HG03439 (cell line): ENCODE measurements at regions not wholly inside any gene's neighbourhood (a gene's known extent, or its start where the extent isn't known, plus 50 kb on each side); places are given as distances from the start of the nearest gene placed in this dataset.
"Not testable (repeated sequence)": the region's sequence is repeated elsewhere in the genome, so short reads cannot be mapped to it uniquely, and the experiment has no call there.

Experiments
- ATAC-seq: cut with Tn5 transposase; IDR thresholded peaks from one replicate; pipeline ENCODE4 v1.9.1; 2021; ENCODE audit warnings: mild to moderate bottlenecking, moderate library complexity; ENCODE audit not compliant: unreplicated experiment

DNA sequence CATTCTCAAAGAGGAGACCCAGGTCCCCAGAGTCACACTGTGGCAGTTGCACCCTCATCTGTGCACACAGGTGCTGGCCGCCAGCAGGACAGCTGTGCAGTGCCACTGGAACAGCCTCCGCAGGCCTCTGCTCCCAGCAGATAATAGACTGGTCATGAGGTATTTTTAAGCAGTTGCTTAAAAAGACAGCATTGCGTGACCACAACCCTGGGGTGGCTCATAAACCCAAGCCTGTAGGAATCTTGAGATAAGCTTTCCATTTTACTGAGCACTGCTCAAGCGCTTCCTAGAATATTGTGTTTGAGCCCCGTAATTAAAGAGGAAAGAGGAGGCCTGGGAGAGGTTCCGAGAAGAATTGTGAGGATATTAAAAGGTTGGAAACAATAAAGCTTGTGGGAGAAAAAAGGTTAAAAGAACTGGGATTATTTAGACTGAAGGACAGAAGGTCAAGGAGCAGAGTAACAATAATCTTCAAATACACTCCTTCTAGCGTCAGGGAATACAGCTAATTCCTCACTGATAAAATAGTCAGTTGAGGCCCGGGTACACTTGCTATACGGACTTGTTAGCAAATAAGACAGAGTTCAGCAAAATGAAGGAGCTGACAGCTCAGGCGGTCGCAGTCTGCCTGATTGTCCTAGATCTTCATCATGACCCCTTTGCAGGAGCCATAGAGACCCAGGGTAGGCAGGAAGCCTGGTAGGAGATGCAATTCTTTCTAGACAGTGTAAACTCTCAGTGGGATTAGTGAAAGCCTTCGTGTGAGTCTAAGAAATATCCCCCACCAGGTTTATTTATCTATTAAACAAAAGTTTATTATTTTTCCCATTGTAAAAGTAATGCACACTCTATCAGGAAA lies 86.2 kb upstream of the KIT start:
- ATAC-seq: no peak

DNA sequence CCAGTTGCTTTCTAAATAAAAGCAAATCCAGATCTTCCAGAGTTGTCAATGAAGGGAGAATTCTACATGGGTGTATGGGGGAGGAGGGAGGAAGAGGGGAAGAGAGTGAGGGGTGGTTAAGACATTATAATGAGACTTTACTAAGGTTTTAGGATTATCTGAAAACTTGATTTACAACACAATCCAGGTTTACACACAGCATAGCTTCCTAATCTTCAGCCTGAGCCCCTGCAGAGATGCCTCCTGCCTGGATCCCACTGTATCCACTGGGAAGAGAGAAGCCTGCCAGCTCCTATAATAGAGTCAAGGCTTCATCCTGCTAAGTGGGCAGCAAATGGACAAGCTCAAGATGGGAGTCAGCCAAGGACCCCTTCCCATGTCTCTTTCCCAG lies 85.6 kb upstream of the KIT start:
- no peak for ATAC-seq

DNA sequence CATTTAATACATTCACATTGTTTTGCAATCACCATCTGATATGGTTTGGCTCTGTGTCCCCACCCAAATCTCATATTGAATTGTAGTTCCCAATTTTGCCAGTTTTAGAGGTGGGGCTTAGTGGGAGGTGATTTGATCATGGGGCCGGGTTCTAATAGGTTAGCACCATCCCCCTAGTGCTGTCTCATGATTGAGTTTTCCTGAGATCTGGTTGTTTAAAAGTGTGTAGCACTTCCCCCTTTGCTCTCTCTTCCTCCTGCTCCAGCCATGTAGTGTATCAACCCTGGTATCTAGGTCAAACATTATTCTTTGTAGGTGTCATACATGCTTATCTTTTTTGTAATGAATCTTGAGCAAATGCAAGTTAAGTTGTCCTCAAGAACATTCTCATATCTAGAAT lies 83.3 kb upstream of the KIT start:
- no peak for ATAC-seq

DNA sequence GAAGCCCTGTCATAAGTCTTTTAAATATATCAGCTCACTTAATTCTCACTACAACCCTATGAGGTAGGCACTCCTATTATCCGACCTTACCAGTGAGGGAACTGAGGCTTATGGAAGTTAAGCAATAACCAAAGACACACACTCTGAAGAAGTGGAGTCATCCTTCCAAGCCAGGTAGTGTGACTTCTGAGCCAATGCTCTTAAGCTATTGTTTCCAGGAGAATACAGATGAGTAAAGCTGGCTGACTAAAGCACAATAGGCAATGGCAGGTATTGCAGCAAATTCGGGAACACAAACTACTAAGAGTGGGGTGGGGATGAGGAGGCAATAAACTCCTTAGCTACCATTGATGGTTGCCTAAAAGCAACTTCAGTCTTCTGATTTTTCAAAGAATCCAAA lies 81.8 kb upstream of the KIT start:
- no peak for ATAC-seq

DNA sequence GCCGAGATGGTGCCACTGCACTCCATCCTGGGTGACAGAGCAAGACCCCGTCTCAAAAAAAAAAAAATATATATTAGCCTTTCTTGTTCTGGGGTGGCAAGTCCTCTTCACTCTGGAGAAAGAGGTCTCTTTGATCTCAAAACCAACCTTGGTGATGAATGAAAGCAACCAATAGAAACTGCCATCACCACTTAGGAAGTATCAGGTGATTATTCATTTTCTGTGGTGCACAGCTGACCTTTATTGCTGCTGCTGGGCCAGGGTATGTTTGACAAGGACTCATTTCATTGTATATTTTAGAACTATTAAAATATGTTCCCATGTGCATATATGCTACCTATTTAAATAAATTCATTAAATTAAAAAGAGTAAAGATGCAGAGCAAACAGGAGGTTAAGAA lies 76.0 kb upstream of the KIT start:
- ATAC-seq: no peak

DNA sequence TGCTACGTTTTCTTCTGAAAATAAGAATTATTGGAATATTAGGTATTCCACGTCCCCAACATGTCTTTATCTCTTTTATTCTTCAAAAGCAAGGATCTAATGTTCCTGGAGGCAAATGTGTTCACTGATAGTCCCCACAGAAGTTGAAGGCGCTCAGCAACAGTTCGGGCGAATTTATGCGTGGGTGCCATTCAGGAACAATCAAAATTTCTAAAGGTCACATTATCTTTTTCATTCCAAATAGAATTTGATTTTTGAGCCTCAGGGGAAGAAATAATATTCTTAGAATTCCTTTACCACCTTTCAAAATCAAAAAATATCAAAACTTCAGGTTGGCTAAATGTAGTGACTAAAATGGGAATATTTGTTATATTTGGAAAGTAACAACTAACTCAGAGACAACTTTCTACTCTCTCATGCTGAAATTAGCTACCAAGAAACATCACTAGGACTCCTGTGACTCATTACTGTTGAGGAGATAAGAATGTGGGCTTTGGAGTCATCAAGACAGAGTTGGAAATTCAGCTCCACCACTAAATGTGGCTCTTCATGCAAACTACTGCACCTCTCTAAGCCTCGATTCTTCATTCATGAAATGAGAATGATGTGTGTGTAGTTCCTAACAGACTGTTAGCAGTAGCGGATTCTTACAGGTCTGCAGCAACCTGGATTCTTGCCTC lies 72.3 kb upstream of the KIT start:
- no peak for ATAC-seq

DNA sequence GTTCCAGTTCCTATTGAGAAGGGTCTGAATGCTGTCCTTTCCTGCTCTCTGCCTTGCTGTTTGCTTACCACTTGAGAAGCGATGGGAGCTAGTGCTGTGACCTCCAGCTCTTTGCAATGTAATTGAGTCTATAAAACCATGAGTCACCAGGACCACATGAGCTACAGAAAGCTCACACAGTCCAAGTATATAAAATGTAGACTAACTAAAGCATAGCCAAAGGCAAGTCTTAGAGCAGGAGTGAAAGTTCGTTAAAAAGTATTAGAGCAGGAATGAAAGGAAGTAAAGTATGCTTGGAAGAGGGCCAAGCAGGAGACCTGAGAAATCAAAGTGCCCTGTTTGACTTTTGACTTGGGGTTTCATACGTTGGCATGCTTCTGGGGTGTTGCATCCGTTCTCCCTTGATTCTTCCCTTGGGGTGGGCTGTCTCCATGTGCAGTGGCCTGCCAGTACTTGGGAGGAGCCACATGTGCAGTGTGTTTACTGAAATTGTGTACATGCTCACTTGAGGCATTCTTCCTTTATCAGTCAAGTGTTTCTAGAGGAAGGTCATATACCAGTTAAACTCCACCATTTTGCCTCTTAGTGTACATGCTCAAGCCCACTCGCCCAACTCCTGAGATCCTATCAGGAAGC lies 71.3 kb upstream of the KIT start:
- no peak for ATAC-seq

DNA sequence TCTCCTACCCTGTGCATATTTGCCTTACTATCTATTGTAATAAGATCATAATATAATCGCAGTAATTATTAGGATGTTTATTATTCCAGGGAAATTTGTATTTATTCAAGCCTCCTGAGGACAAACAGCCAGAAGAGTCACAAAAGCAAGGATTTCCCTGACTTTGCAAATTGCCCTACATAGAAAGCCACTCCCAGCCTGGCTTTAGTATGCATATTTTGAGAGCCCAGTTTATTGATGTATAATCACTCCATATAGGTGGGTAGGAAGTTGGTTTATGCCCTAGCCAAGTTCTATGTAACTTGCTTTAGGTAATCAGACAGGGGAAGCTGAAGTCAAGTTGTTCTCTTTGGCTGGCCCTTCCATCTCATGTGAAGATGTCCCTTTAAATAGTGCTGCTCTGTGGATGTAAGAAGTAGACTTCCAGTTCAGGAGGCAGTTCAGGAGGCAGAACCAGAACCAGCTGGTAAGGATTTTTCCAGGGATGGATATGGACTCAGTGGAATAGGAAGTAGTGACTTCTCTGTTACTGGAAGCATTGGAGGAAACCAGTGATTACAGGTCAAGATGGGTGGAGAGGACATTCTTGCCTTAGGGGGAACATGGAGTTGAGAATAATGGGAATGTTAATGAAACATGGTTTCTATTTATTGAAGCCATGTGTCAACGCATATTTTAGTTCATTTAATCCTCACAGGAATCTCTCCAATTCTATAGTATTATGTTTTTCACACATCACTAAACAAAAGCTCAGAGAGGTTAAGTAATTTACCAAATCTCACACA lies 70.5 kb upstream of the KIT start:
- no peak for ATAC-seq

DNA sequence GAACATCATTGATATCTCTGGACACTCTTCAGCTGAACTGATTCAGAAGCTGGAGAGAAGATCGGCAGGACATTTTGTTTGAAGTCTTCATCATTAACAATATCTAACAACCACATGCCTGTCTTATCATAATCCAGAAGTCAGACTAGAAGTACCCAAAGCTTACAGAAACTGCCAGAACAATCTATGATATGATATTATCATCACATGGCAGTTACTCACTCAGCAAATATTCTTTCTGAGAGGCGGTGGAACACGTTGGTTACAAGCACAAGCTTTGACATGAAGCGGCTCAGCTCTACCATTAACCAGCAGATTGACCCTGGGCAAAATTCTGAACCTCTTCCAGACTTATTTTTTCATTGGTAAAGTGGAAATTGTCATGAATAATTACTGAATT lies 69.4 kb upstream of the KIT start:
- no peak for ATAC-seq

DNA sequence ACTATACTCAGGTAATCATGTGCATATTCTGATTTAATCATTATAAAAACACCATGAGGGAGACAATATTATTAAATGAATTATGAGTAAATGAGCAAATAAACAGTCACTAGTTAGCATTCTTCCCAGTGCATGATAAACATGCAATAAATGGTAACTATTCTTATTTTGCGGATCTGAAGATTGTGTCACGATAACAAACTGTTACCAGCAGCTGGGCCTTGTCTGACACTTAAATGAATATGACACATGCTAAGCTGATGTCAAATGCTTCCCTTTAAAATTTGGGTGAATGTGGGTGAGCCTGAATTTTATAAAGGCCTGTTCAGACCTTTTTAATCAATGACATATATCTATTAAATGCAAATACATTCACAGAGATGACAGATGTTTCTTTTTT lies 68.2 kb upstream of the KIT start:
- ATAC-seq: no peak

DNA sequence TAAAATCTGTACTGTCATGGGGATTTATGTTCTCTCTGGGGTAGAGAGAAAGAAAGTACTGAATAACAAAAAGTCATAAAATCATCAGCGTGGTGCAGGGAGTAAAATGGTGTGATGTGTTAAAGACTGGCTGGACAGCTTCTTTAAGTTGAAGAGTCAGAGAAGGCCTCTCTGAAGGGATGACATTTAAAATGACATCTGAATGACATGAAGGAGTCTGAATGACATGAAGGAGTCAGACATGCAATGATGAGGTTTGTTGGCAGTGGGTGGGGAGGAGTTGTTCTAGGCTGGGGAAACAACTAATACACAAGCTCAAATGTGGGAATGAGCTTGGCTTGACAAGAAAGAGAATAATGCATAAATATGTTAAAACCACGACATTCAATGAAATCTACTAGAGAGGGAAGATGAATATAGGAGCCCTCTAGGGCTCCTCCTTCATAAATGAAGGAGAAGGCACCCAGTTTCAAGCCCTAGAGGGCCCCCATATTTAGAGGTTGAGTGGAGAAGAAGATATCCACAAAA lies 63.9 kb upstream of the KIT start:
- ATAC-seq: no peak

DNA sequence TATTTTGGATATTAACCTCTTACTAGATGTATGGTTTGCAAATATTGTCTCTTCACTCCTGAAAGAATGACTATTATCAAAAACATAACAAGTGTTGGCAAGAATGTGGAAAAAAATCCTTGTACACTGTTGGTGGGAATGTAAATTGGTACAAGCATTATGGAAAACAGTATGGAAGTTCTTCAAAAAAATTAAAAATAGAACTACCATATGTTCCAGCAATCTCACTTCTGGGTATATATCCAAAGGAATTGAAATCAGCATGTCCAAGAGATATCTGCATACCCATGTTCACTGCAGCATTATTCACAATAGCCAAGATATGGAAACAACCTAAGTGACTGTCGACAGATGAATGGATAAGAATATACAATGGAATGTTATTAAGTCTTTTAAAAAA lies 61.6 kb upstream of the KIT start:
- no peak for ATAC-seq

DNA sequence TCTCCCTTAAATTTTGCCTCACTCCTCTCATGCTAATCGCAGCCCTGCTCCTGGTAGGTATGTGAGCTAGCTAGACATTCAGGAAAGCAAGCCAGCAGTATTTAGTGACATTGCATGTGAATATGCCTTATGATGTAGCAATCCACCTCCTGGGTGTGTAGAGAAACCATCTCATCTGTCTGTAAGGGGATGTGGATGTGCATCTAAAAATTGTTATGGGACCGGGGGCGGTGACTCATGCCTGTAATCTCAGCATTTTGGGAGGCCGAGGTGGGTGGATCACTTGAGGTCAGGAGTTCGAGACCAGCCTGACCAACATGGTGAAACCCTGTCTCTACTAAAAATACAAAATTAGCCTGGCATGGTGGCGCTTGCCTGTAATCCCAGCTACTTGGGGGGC lies 60.1 kb upstream of the KIT start:
- ATAC-seq: not testable (repeated sequence)

DNA sequence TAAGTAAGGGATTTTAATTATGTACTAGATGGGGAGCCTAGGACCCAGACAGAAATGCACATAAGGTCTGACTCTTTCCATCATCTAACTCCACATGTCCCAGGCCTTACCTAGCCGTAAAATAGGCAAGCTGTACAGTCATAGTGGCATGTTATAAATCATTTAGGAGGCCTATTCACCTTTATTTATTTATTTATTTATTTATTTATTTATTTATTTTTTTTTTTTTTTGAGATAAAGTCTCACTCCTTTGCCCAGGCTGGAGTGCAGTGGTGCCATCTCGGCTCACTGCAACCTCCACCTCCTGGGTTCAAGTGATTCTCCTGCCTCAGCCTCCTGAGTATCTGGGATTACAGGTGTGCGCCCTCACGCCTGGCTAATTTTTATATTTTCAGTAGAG lies 55.6 kb upstream of the KIT start:
- ATAC-seq: not testable (repeated sequence)

DNA sequence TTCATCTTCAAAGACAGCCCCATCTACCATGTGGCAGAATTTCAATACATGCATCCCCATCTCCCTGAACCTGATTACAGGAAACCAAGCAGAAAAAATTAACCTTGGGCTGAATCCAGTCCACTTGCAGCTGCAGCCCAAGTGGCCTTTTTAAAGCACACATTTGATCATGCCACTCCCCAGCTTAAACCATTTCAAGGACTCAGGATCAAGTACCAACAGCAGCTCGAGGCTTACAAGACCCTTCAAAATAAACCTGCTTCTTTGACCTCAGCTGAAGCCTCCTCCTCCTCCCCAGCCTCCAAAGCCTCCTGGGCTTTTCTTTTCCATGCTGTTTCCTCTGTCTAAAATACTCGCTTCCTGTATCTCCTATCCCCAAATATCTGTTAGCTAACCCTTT lies 50.7 kb upstream of the KIT start:
- ATAC-seq: no peak

DNA sequence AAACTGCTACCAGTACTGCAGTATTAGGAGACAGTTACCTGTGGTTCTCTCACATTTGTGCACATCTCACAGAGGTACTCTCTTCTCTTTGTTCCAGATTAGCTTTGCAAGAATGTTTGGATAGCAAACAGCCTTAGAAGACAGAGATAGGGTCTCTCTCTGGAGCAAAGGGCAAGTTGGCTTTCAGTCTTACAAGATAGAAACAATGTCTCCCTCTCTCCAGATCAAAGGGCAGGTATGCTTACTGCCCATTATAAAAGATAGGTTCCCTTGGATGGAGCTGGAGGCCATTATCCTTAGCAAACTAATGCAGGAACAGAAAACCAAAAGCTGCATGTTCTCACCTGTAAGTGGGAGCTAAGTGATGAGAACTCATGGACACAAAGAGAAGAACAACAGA lies 50.2 kb upstream of the KIT start:
- no peak for ATAC-seq
